Nephron progenitor cell (in vitro differentiated cells): ENCODE measurements at regions not wholly inside any gene's neighbourhood (a gene's known extent, or its start where the extent isn't known, plus 50 kb on each side); places are given as distances from the start of the nearest gene placed in this dataset.

Experiments used
- DNase-seq: peaks from one replicate; pipeline ENCODE4 v3.0.0; 2021
- H3K27ac Mint-ChIP-seq: 2 replicates; pipeline ENCODE4 v1.8.0; 2021; ENCODE audit warnings: mild to moderate bottlenecking, moderate library complexity, mixed read lengths
- H3K27me3 Mint-ChIP-seq: 2 replicates; pipeline ENCODE4 v1.8.0; 2021; ENCODE audit warnings: mild to moderate bottlenecking, low read depth, mixed read lengths; ENCODE audit not compliant: poor library complexity
- H3K36me3 Mint-ChIP-seq: 2 replicates; pipeline ENCODE4 v1.8.0; 2021; ENCODE audit warnings: low read depth, mixed read lengths
- H3K4me1 Mint-ChIP-seq: 2 replicates; pipeline ENCODE4 v1.8.0; 2021; ENCODE audit warnings: mixed read lengths
- H3K4me3 Mint-ChIP-seq: 2 replicates; pipeline ENCODE4 v1.8.0; 2021; ENCODE audit warnings: mild to moderate bottlenecking, moderate library complexity, mixed read lengths
- H3K9me3 Mint-ChIP-seq: 2 replicates; pipeline ENCODE4 v1.8.0; 2021; ENCODE audit warnings: mild to moderate bottlenecking, moderate library complexity, mixed read lengths
- TF ChIP-seq, protein P1 (sequence below): fragments of 200-600 bp; sonication (generic); IDR thresholded peaks from 2 replicates; pipeline ENCODE4 v1.5.0; 2021; ENCODE audit warnings: antibody characterized with exemption

DNA sequence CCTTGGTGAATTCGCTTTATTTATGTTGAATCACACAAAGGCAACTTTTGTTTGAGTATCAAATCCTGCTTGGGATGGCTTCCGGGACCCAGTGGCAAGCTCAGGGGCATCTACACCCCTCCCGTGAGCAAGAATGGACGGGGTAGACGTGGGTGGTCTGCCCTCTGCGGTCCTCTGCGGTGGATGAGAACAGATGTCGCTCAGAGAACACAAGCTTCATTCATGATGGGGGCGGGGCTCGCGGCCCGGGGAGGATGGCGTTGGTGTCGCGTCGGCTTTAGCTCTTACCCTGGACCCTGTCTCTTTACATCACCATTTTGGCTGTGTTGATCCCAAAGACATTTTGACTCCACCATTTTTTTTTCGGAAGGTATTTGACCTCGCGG, 158.5 kb upstream of the RTL1 start:
- no peaks in the 10 kb centered on the region for H3K4me1 Mint-ChIP-seq
- no peak overlapping the region for H3K27ac Mint-ChIP-seq
- peaks cover 57% of the 10 kb centered on the region for H3K27me3 Mint-ChIP-seq
- TF ChIP-seq, protein P1, sequence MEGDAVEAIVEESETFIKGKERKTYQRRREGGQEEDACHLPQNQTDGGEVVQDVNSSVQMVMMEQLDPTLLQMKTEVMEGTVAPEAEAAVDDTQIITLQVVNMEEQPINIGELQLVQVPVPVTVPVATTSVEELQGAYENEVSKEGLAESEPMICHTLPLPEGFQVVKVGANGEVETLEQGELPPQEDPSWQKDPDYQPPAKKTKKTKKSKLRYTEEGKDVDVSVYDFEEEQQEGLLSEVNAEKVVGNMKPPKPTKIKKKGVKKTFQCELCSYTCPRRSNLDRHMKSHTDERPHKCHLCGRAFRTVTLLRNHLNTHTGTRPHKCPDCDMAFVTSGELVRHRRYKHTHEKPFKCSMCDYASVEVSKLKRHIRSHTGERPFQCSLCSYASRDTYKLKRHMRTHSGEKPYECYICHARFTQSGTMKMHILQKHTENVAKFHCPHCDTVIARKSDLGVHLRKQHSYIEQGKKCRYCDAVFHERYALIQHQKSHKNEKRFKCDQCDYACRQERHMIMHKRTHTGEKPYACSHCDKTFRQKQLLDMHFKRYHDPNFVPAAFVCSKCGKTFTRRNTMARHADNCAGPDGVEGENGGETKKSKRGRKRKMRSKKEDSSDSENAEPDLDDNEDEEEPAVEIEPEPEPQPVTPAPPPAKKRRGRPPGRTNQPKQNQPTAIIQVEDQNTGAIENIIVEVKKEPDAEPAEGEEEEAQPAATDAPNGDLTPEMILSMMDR: no peak
- no peaks in the 10 kb centered on the region for H3K36me3 Mint-ChIP-seq
- no peak overlapping the region for H3K4me3 Mint-ChIP-seq
- no peak for DNase-seq
- H3K9me3 Mint-ChIP-seq: peaks cover 26% of the 10 kb centered on the region

DNA sequence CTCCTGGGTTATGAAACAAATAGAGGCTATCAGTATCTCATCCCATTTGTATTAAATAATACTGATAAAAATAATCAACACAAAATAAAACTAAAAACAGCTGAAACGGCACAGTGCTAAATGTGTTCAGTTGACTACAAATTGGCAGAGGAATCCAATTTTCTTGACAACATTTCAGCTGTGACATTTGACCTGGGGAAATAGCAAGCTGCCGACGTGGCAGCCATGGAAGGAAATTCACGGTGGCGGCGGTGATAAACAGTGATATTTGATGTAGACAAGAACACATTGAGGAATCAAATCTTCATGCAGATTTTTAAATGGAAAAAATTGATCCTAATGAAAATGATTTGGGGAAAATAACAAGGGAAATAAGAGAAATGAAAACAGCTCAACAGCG, 159.1 kb upstream of the RTL1 start:
- TF ChIP-seq, protein P1: no peak

DNA sequence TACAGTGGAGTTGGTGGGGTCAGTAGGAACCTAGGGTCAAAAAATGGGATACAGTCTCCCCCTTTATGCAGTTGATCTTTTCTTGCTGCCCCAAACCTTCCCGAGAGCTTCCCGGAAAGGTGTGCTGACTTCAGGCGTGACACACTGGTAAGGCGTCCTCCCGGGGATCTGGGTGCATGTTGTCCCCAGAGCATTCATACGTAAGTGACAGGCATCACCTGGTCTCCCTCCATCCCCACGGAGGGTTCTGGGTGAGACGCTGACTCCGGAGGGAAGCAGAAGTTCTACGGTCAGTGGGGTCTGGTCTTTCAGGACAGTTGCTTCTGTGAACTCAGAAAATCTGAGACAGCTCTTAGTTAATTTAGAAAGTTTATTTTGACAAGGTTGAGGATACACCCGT, 159.6 kb upstream of the RTL1 start:
- Mint-ChIP-seq H3K9me3 (peaks cover 16% of the 10 kb centered on the region), H3K4me3 (no peak overlapping the region), H3K27ac (no peak overlapping the region), H3K36me3 (no peaks in the 10 kb centered on the region), H3K27me3 (peaks cover 52% of the 10 kb centered on the region), H3K4me1 (no peaks in the 10 kb centered on the region)
- TF ChIP-seq, protein P1: no peak
- DNase-seq: no peak

More for the DNA sequence above, 159.1 kb upstream of the RTL1 start:
- no peaks in the 10 kb centered on the region for H3K4me1 Mint-ChIP-seq
- no peaks in the 10 kb centered on the region for H3K36me3 Mint-ChIP-seq
- peaks cover 57% of the 10 kb centered on the region for H3K27me3 Mint-ChIP-seq
- no peak for DNase-seq
- H3K4me3 Mint-ChIP-seq: no peak overlapping the region
- H3K27ac Mint-ChIP-seq: no peak overlapping the region
- peaks cover 21% of the 10 kb centered on the region for H3K9me3 Mint-ChIP-seq

DNA sequence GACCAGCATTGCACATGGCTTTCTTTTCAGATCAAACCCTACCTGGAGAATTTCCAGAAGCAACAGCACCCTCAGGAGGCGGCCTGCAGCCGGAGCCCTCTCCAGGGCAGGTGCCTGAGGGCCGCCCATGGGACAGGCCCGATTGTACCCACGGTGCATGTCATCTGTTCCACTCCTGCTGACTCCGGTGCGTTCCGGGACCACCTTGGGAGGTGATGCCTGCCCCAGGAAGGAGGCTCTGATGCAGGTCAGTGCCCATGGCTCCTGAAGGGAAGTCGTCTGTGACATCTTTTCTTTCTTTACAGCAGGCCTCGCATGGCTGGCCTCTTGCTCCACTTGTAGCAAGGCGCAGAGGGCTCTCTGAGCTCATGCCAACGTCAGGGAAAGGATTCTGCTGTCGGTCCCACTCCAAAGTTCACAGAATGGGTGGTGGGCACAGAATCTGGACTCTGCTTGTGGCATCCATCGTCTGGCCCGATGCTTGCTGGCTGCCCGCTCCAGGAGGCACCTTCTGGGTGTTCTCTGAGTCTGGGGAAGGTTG, 160.7 kb upstream of the RTL1 start:
- DNase-seq: no peak
- Mint-ChIP-seq H3K27me3 (peaks cover 46% of the 10 kb centered on the region), H3K4me1 (no peaks in the 10 kb centered on the region), H3K36me3 (no peaks in the 10 kb centered on the region), H3K4me3 (no peak overlapping the region), H3K27ac (no peak overlapping the region), H3K9me3 (peaks cover 9% of the 10 kb centered on the region)
- TF ChIP-seq, protein P1: no peak

DNA sequence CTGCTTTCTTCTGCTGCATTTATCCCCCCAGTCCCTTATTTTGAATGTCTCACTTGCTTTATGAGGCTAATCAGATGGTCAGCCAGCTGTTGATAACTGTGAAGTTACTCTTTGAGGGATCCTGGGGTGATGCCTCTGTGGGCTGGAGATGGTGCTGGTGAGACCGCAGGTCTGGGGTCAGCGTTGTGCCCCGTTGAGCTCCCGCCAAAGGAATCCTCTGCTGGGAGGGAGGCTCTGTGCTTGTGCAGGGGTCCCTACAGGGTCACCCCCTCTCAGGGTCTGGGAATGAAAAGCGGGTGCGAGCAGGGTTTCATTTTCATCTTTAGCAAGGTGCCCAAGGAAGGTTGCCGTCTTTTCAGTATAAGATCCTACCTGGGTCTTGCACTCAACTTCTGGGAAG, 161.2 kb upstream of the RTL1 start:
- no peaks in the 10 kb centered on the region for H3K36me3 Mint-ChIP-seq
- TF ChIP-seq, protein P1: no peak
- DNase-seq: no peak

DNA sequence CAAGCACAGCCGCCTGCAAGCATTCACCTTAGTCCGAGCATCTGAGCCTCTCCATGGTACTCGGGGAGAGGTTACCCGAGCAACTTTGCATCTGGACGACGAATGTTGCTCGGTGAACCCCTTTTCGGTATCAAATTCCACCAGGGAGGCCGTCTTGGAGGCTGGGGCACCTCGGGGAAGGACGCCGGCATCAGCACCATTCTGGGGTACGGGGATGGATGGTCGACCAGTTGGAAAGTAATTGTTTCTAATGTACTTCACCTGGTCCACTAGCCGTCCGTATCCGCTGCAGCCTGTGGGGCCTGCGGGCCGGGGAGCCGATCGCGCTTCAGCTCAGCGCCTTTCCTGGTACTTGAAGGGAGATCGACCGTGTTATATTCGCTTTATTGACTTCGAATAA, 161.7 kb upstream of the RTL1 start:
- peaks cover 9% of the 10 kb centered on the region for H3K9me3 Mint-ChIP-seq
- H3K27ac Mint-ChIP-seq: no peak overlapping the region
- peaks cover 2% of the 10 kb centered on the region for H3K4me1 Mint-ChIP-seq
- no peak for DNase-seq
- no peak overlapping the region for H3K4me3 Mint-ChIP-seq
- peaks cover 37% of the 10 kb centered on the region for H3K27me3 Mint-ChIP-seq
- TF ChIP-seq, protein P1: no peak
- H3K36me3 Mint-ChIP-seq: no peaks in the 10 kb centered on the region

More for the DNA sequence above, 161.2 kb upstream of the RTL1 start:
- Mint-ChIP-seq H3K4me3 (no peak overlapping the region), H3K27ac (no peak overlapping the region), H3K9me3 (peaks cover 9% of the 10 kb centered on the region), H3K4me1 (no peaks in the 10 kb centered on the region), H3K27me3 (peaks cover 41% of the 10 kb centered on the region)
